ENCODE measurements at regions not wholly inside any gene's neighbourhood (a gene's known extent, or its start where the extent isn't known, plus 50 kb on each side); places are given as distances from the start of the nearest gene placed in this dataset.

GRCh38 chr11:134669796-134670195 lies 257.8 kb upstream of the B3GAT1 start:
- no peak overlapping the region for H3K27ac ChIP-seq (ENCODE audit: low read depth, low read length)
- no peak overlapping the region for H2AK5ac ChIP-seq (ENCODE audit: low read depth, low read length)
- H2BK12ac ChIP-seq (ENCODE audit: low read depth, low read length): no peak overlapping the region
- H2BK120ac ChIP-seq (replicated peaks; ENCODE audit: low read depth, low read length): no peak overlapping the region
- H3K4ac ChIP-seq (replicated peaks; ENCODE audit: insufficient read length, low read depth, low read length): no peak overlapping the region
- no peak overlapping the region for H3K4me2 ChIP-seq (ENCODE audit: insufficient read depth in 1 of 2, low read depth in 2 of 2, low read length in 2 of 2)
- H3K36me3 ChIP-seq (ENCODE audit: control insufficient read depth in 2 of 4, insufficient read depth in 4 of 4, low read length in 3 of 4): no peaks in the 10 kb centered on the region
- H3K79me1 ChIP-seq (ENCODE audit: low read depth, low read length): no peaks in the 10 kb centered on the region
- no peaks in the 10 kb centered on the region for H3K79me2 ChIP-seq (ENCODE audit: control insufficient read depth in 1 of 2, insufficient read depth in 2 of 2, low read length in 2 of 2)
- peak overlapping the region; percentile 41; the same call in 1 of the 2 replicates for H4K8ac ChIP-seq (ENCODE audit: extremely low read depth, insufficient read depth, low read length)
- ChIA-PET CTCF (ENCODE audit: partially characterized antibody) (interaction anchor here (1.1 to 2.3 kb wide), 5 partner anchors 9 to 111 kb away, joined by 3 to 10 read pairs (median 4); no protein-coding TSS in a partner anchor), POLR2A (ENCODE audit: partially characterized antibody) (no interaction called here)
- no peak overlapping the region for H2BK5ac ChIP-seq (ENCODE audit: low read depth, low read length)
- H3K23ac ChIP-seq (ENCODE audit: insufficient read length): no peak overlapping the region
- peaks cover 0 to 3% (median 1%) of the 10 kb centered on the region in 4 experiments; a peak in 3 of 7 replicates for H3K4me1 ChIP-seq (replicated peaks in 1 of 4; ENCODE audit: control insufficient read depth in 3 of 4, insufficient read depth in 4 of 4, low read length in 3 of 4)
- H3K27me3 ChIP-seq (replicated peaks in 1 of 4; ENCODE audit: control insufficient read depth in 3 of 4, extremely low read depth in 1 of 4, insufficient read depth in 3 of 4, low read length in 3 of 4): no peaks in the 10 kb centered on the region; a peak in 3 of 7 replicates
- H2BK15ac ChIP-seq (ENCODE audit: low read length): no peak overlapping the region
- H4K20me1 ChIP-seq (replicated peaks in 1 of 2; ENCODE audit: control insufficient read depth in 1 of 2, insufficient read depth in 2 of 2, low read length in 2 of 2): no peaks in the 10 kb centered on the region
- no peak for DNase-seq (ENCODE audit: low read depth in 1 of 2, low spot score in 2 of 2)
- H2BK20ac ChIP-seq (ENCODE audit: low read length): no peak overlapping the region
- no peaks in the 10 kb centered on the region for H3K23me2 ChIP-seq (ENCODE audit: low read depth, low read length)
- H3K9ac ChIP-seq (replicated peaks in 1 of 4; ENCODE audit: extremely low read depth in 1 of 4, low read depth in 3 of 4, low read length in 3 of 4): no peak overlapping the region
- H3K56ac ChIP-seq (replicated peaks; ENCODE audit: insufficient read length, low read depth, low read length): no peak overlapping the region
- no peak overlapping the region for H3K18ac ChIP-seq (ENCODE audit: extremely low read depth, low read length)
- H2AFZ ChIP-seq (ENCODE audit: low read length): no peak overlapping the region
- H4K5ac ChIP-seq (ENCODE audit: insufficient read length, low read depth, low read length): no peak overlapping the region
- H3K4me3 ChIP-seq (ENCODE audit: extremely low read depth in 1 of 4, insufficient read depth in 2 of 4, low read depth in 3 of 4, low read length in 4 of 4): no peak overlapping the region
- FAIRE-seq: no peak
- no peak overlapping the region for H4K91ac ChIP-seq (replicated peaks; ENCODE audit: insufficient read length, low read length)
- no peak for TF ChIP-seq SP1 (IDR thresholded peaks at IDR 0.05; ENCODE audit: low read depth, low read length)
- TF ChIP-seq KDM4A (IDR thresholded peaks at IDR 0.05; ENCODE audit: low read depth, low read length, severe bottlenecking): peak; percentile 4
- WGBS, 2 experiments (ENCODE audit: extremely low coverage in 1 of 2, insufficient coverage in 1 of 2, insufficient read length in 1 of 2, insufficient replicate concordance in 2 of 2, low coverage in 1 of 2, low lambda C conversion rate in 2 of 2, missing lambda C conversion rate in 1 of 2): 89% methylated on average over 4 of the region's 5 CpGs; no CpG with 5 or more reads in 1 of the 2 experiments
- H3K9me3 ChIP-seq (ENCODE audit: insufficient read depth in 2 of 2, low read depth in 1 of 2, low read length in 1 of 2): 0 out of 4 replicates have a peak, but pooled peaks cover 0 to 3% of the 10 kb centered on the region in 2 experiments
- no peak overlapping the region for H3K14ac ChIP-seq (ENCODE audit: insufficient read length)
